ENCODE measurements at regions not wholly inside any gene's neighbourhood (a gene's known extent, or its start where the extent isn't known, plus 50 kb on each side); places are given as distances from the start of the nearest gene placed in this dataset.

GRCh38 chr2:216320852-216321251 is 51.4 kb downstream of the MARCHF4 start:
- no peak for DNase-seq (ENCODE audit: low spot score)

- DNase-seq (ENCODE audit: low spot score) = no peak
These were observed 52.5 kb downstream of the MARCHF4 start for GRCh38 chr2:216319771-216320170.

GRCh38 chr2:216318521-216318874 is 53.8 kb downstream of the MARCHF4 start:
- DNase-seq (ENCODE audit: low spot score) = no peak

GRCh38 chr2:216317831-216318520 is 54.3 kb downstream of the MARCHF4 start:
- DNase-seq (ENCODE audit: low spot score) = no peak

GRCh38 chr2:216316743-216317142 is 55.5 kb downstream of the MARCHF4 start:
- no peak for DNase-seq (ENCODE audit: low spot score)

- no peak for DNase-seq (ENCODE audit: low spot score)
These were observed 56.3 kb downstream of the MARCHF4 start for GRCh38 chr2:216315802-216316603.

GRCh38 chr2:216312441-216312840 is 59.8 kb downstream of the MARCHF4 start:
- DNase-seq (ENCODE audit: low spot score) = no peak

GRCh38 chr2:216308576-216308975 is 63.7 kb downstream of the MARCHF4 start:
- no peak for DNase-seq (ENCODE audit: low spot score)

GRCh38 chr2:216307496-216307895 is 64.8 kb downstream of the MARCHF4 start:
- no peak for DNase-seq (ENCODE audit: low spot score)

GRCh38 chr2:216306868-216307267 is 65.4 kb downstream of the MARCHF4 start:
- DNase-seq (ENCODE audit: low spot score) = no peak

GRCh38 chr2:216305574-216305973 is 66.7 kb downstream of the MARCHF4 start:
- DNase-seq (ENCODE audit: low spot score) = no peak

- no peak for DNase-seq (ENCODE audit: low spot score)
These were observed 69.2 kb downstream of the MARCHF4 start for GRCh38 chr2:216302981-216303676.

- DNase-seq (ENCODE audit: low spot score) = no peak
These were observed 71.4 kb downstream of the MARCHF4 start for GRCh38 chr2:216300906-216301305.

- DNase-seq (ENCODE audit: low spot score) = no peak
These were observed 72.7 kb downstream of the MARCHF4 start for GRCh38 chr2:216299588-216299987.

GRCh38 chr2:216298719-216299495 is 73.4 kb downstream of the MARCHF4 start:
- no peak for DNase-seq (ENCODE audit: low spot score)

GRCh38 chr2:216296856-216297255 is 75.4 kb downstream of the MARCHF4 start:
- DNase-seq (ENCODE audit: low spot score) = no peak

- no peak for DNase-seq (ENCODE audit: low spot score)
These were observed 78.0 kb downstream of the MARCHF4 start for GRCh38 chr2:216294305-216294704.

- DNase-seq (ENCODE audit: low spot score) = no peak
These were observed 78.4 kb downstream of the MARCHF4 start for GRCh38 chr2:216293883-216294282.

GRCh38 chr2:216292886-216293301 is 79.4 kb downstream of the MARCHF4 start:
- DNase-seq (ENCODE audit: low spot score) = no peak

- DNase-seq (ENCODE audit: low spot score) = no peak
These were observed 79.8 kb downstream of the MARCHF4 start for GRCh38 chr2:216292475-216292874.

- DNase-seq (ENCODE audit: low spot score) = no peak
These were observed 82.8 kb downstream of the MARCHF4 start for GRCh38 chr2:216289470-216289869.

- DNase-seq (ENCODE audit: low spot score) = no peak
These were observed 85.0 kb downstream of the MARCHF4 start for GRCh38 chr2:216287251-216287650.

Data from D341Med (cell line).